IMR-90 (cell line): ENCODE measurements at regions not wholly inside any gene's neighbourhood (a gene's known extent, or its start where the extent isn't known, plus 50 kb on each side); places are given as distances from the start of the nearest gene placed in this dataset.

ENCODE experiments used
- BHLHE40 ChIP-seq: fragments of 150-350 bp; IDR thresholded peaks from 2 replicates; pipeline ENCODE4 v1.6.1; 2016; ENCODE audit warnings: mild to moderate bottlenecking, low read depth, low read length
- CHD1 ChIP-seq: IDR thresholded peaks from 2 replicates; pipeline ENCODE4 v1.6.1; 2012; ENCODE audit warnings: low read depth, low read length, improper control_type of control experiment
- CTCF ChIP-seq: conservative IDR thresholded peaks from 2 replicates; pipeline ENCODE4 v1.5.1; 2012; ENCODE audit warnings: mild to moderate bottlenecking, low read depth, low read length, improper control_type of control experiment
- FOS ChIP-seq: fragments of 150-350 bp; IDR thresholded peaks from 2 replicates; pipeline ENCODE4 v1.6.1; 2016; ENCODE audit warnings: low read depth, low read length
- MAFK ChIP-seq: IDR thresholded peaks from 2 replicates; pipeline ENCODE4 v1.6.1; 2012; ENCODE audit warnings: low read depth, low read length, improper control_type of control experiment
- MAZ ChIP-seq: IDR thresholded peaks from 2 replicates; pipeline ENCODE4 v1.6.1; 2012; ENCODE audit warnings: low read depth, mild to moderate bottlenecking, low read length, improper control_type of control experiment, moderate library complexity, borderline replicate concordance
- MXI1 ChIP-seq: IDR thresholded peaks from 2 replicates; pipeline ENCODE4 v1.6.1; 2012; ENCODE audit warnings: low read depth, mild to moderate bottlenecking, low read length, moderate library complexity, borderline replicate concordance
- POLR2A ChIP-seq: IDR thresholded peaks from 2 replicates; pipeline ENCODE4 v1.6.1; 2012; ENCODE audit warnings: mild to moderate bottlenecking, low read depth, low read length
- RAD21 ChIP-seq: IDR thresholded peaks from 2 replicates; pipeline ENCODE4 v1.6.1; 2012; ENCODE audit warnings: low read length, improper control_type of control experiment
- RCOR1 ChIP-seq: IDR thresholded peaks from 2 replicates; pipeline ENCODE4 v1.6.1; 2012; ENCODE audit warnings: mild to moderate bottlenecking, low read length, improper control_type of control experiment; ENCODE audit not compliant: insufficient replicate concordance
- RFX5 ChIP-seq: IDR thresholded peaks from 2 replicates; pipeline ENCODE4 v1.8.0; 2012; ENCODE audit warnings: low read depth, mild to moderate bottlenecking, low read length, moderate library complexity
- SMC3 ChIP-seq: fragments of 150-350 bp; IDR thresholded peaks from 2 replicates; pipeline ENCODE4 v1.6.1; 2016; ENCODE audit warnings: low read depth, mild to moderate bottlenecking, antibody characterized with exemption, low read length, moderate library complexity
- USF2 ChIP-seq: fragments of 150-350 bp; IDR thresholded peaks from 2 replicates; pipeline ENCODE4 v1.6.1; 2017; ENCODE audit warnings: mild to moderate bottlenecking, antibody characterized with exemption, low read length, low read depth

- TF ChIP-seq POLR2A = no peak
- no peak for TF ChIP-seq CTCF
- no peak for TF ChIP-seq MAZ
- no peak for TF ChIP-seq MAFK
- TF ChIP-seq CHD1 = no peak
- no peak for TF ChIP-seq USF2
- no peak for TF ChIP-seq SMC3
- no peak for TF ChIP-seq RFX5
- TF ChIP-seq RAD21 = no peak
- no peak for TF ChIP-seq BHLHE40
- no peak for TF ChIP-seq MXI1
- TF ChIP-seq RCOR1 = no peak
- no peak for TF ChIP-seq FOS
Measured at GRCh38 chr11:41935241-41935640, 475.8 kb upstream of the LRRC4C start.
